HG03571 (cell line): ENCODE measurements at regions not wholly inside any gene's neighbourhood (a gene's known extent, or its start where the extent isn't known, plus 50 kb on each side); places are given as distances from the start of the nearest gene placed in this dataset.
"Not testable (repeated sequence)": the region's sequence is repeated elsewhere in the genome, so short reads cannot be mapped to it uniquely, and the experiment has no call there.

Source experiments
- ATAC-seq: cut with Tn5 transposase; IDR thresholded peaks from one replicate; pipeline ENCODE4 v1.9.1; 2021; ENCODE audit not compliant: unreplicated experiment

DNA sequence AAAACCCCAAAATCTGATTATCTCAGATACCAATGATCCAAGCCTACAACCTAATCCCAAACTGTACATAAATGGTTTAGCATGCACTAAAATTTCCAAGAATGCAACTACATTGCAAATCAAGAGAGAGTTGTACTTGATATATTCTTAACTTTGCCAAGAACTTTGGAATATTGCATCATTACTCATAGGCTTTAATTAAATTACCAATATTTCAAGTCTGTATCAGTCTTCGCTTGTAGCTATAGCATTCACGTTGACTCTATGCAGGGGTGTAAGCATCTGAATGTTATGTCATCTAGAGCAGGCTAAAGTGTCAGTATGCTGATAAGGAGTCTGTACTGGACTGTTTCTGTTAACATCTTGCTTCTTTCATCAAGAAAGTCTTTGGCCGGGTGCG lies 56.3 kb downstream of the FOXI3 start:
- no peak for ATAC-seq

- ATAC-seq = no peak
Measured at GRCh38 chr2:88377641-88377991, 74.9 kb downstream of the FOXI3 start.

DNA sequence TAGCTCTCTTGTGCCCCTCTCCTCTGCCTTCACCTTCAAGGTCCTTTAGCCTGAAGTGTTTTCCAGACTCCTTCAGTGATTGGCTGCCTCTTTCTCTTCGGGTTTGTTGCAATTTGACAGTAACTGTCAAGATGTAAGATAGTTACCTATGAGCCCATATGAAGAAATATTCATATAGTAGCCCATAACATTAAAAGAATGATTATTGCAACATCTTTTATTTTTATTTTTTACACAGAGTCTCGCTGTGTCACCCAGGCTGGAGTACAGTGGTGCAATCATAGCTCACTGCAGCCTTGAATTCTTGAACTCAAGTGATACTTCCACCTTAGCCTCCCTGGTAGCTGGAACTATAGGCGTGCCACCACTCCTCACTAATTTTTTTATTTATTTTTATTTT lies 80.5 kb downstream of the FOXI3 start:
- no peak for ATAC-seq

- not testable (repeated sequence) for ATAC-seq
Measured at GRCh38 chr2:88365408-88365807, 87.1 kb downstream of the FOXI3 start.

- ATAC-seq = no peak
Measured at GRCh38 chr2:88355486-88355885, 97.0 kb downstream of the FOXI3 start.

GRCh38 chr2:88351249-88351601 lies 101.3 kb downstream of the FOXI3 start:
- ATAC-seq = no peak

- ATAC-seq = peak; percentile 53
Measured at GRCh38 chr2:88350331-88351248, 101.9 kb downstream of the FOXI3 start.

- no peak for ATAC-seq
Measured at GRCh38 chr2:88345842-88346241, 106.7 kb downstream of the FOXI3 start.

- ATAC-seq = no peak
Measured at GRCh38 chr2:88342749-88343148, 109.7 kb downstream of the FOXI3 start.

DNA sequence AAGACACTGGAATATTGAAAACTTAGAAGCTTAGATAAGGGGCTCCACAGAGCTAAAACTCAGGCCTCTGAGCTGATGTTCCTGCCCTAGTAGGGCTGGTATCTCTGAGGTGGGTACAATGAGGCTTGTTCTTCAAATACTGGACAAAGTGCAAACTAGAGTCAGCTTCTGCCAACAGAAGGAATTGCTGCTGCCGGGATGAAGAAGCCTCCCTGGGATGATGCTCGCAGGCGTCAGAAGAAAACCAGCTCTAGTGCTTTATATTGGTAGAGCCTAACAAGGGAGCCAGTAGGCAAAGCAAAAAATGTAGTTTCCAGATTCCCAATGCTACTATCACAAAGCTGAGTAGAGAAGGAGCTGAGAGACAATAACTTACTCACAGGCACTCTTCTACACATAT lies 118.1 kb downstream of the FOXI3 start:
- ATAC-seq = no peak

GRCh38 chr2:88331239-88331638 lies 121.3 kb downstream of the FOXI3 start:
- ATAC-seq = no peak

GRCh38 chr2:88329815-88330603 lies 122.5 kb downstream of the FOXI3 start:
- peak; percentile 72 for ATAC-seq

DNA sequence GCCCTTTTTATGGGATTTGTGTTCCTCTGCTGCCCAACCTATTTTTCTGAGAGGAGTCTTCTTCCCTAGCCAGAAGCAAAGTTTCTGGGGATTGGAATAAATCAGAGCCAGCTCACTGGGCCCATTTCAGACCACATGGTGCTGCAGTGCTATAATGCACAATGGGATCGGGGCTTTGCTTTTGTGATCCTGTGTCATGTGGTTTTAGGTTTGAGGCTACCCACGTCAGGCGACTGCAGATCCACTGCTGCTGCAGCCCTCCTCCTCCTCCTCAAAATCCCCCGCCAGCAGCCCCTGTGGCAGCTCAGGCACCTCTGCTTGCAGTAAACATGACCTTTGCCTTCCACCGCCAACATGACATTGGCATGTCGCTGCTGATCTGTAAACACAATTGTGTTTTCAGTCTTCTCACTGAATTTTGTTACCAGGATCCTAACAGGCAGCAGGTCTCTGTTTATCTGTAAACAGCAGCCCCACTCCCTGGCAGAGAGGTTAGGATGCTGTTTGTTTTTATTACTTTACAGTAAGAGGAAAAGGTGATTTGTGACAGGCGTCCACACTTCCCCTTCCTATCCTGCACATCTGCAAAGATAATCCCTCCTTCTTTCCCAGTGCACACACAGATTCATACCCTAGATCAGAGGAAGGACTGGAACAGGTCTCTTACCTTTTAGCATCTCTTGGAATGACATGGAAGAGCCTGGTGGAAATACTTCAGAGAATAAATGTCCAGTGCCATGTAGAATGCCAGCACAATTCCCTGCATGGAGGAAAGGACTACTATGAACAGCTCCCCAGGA lies 130.8 kb downstream of the FOXI3 start:
- ATAC-seq = no peak

DNA sequence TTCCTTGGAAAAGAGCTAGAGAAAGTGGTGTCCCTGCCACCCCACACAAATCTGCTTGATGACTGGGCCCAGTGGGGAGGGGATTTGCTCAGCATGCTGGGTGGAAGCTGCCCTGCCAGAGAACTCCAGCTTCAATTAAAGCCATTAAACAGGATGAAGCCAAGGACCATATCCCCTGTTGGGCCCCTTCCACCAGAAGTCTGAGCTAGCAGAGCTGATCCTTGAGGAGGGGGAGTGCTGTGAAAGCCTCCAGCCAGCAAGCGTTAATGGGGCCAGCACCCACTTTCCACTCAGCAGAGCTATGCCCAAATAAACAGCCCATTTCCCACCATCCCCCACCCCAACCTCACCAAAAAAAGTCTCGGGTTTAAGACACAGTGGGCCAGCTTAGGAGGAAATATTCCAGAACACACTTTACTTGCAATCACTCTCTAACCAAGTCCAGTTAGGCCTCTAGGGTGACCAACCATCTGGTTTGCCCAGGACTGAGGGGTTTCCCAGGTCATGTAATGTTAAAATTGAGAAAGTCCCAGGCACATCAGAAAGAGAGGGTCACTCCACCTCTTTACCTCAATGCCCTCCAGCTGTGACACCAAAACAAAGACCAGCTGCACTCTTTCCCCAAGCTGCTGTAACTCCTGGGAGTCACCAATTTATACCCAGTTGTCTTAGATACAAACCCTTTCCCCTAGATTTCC lies 132.3 kb downstream of the FOXI3 start:
- no peak for ATAC-seq

DNA sequence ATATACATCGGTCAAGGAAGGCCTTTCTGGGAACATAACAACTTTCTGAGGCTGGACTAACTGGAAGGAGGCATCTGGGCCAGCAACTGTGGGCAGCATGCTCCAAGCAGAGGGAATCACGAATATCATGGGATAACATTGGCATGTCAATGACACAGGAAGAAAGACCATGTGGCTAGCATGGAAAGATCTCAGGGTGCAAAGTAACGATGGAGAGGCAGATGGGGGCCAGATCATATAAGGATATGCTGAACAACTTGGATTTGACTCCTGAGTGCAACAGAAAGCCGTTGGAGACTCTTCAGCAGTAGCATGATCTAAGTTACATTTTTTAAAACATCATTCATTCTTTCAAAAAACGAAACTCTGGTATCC lies 133.6 kb downstream of the FOXI3 start:
- ATAC-seq = no peak

- no peak for ATAC-seq
Measured at GRCh38 chr2:88318071-88318955, 134.2 kb downstream of the FOXI3 start.

GRCh38 chr2:88310787-88311186 lies 140.6 kb downstream of the THNSL2 start:
- ATAC-seq = no peak

DNA sequence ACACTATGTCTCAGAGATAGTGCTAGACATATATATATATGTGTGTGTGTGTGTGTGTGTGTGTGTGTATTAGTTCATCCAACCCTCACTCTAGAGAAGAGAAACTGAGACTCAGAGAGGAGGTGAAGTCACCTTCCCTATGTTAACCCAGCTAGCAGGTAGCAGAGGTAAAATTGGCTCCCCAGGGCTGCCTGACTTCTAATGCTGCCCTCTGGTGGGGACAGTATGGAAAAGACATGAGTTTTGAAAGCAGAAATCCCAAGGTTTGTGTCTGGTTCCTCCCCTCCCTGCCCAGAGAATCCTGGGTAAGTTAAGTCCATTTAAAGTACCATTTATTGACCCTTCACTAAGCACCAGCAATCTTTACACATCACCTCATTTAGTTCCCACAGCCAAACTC lies 137.7 kb downstream of the THNSL2 start:
- ATAC-seq = no peak

GRCh38 chr2:88303865-88304264 lies 133.7 kb downstream of the THNSL2 start:
- ATAC-seq = no peak

DNA sequence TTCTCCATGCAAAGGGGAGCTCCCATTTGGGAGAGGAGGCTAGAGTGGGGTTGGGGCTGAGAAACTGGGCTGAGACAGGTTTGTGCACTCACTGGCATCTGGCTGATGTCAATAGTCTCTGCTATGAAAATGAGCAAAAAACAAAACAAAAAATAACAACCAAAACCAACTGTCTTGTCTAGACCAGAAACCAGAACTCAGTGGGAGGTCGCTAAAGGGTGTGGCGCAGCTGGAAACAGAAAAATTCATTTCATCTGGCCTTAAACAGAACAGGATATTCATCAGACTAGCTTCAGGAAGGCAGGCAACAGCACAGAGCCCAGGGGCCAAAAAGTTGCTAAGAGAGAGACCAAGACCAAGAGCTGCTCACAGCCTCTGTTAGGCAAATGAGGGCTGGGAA lies 126.1 kb downstream of the THNSL2 start:
- no peak for ATAC-seq
